GM23338 (cell line): ENCODE measurements at regions not wholly inside any gene's neighbourhood (a gene's known extent, or its start where the extent isn't known, plus 50 kb on each side); places are given as distances from the start of the nearest gene placed in this dataset.

Experiments
- ATAC-seq: fragments of 200-7000 bp; cut with Tn5 transposase; 3 replicates; pipeline ENCODE4 v1.9.1; 2020
- DNase-seq: peaks from one replicate; pipeline ENCODE4 v3.0.0-alpha.2; 2015; ENCODE audit warnings: low spot score
- H2AFZ ChIP-seq: fragments of 200-600 bp; sonication (generic); 2 replicates; pipeline ENCODE4 v1.8.0; 2016; ENCODE audit warnings: antibody characterized with exemption, mild to moderate bottlenecking, moderate library complexity
- H3F3A ChIP-seq: fragments of 200-600 bp; sonication (generic); replicated peaks from 2 replicates; pipeline ENCODE4 v1.8.0; 2017; ENCODE audit warnings: antibody characterized with exemption, mixed run types, low read depth
- H3K27ac ChIP-seq: fragments of 200-600 bp; sonication (generic); 2 replicates; pipeline ENCODE4 v1.6.1; 2016; ENCODE audit warnings: low read depth
- H3K27me3 ChIP-seq: fragments of 200-600 bp; sonication (generic); 2 replicates; pipeline ENCODE4 v1.8.0; 2016; ENCODE audit warnings: mild to moderate bottlenecking, mixed run types, moderate library complexity; ENCODE audit not compliant: insufficient read depth
- H3K36me3 ChIP-seq: fragments of 200-600 bp; sonication (generic); 2 replicates; pipeline ENCODE4 v1.8.0; 2016; ENCODE audit warnings: mild to moderate bottlenecking; ENCODE audit not compliant: insufficient read depth
- H3K4me1 ChIP-seq: fragments of 200-600 bp; sonication (generic); 2 replicates; pipeline ENCODE4 v1.8.0; 2016; ENCODE audit warnings: mild to moderate bottlenecking, moderate library complexity; ENCODE audit not compliant: insufficient read depth
- H3K4me2 ChIP-seq: fragments of 200-600 bp; sonication (generic); 2 replicates; pipeline ENCODE4 v1.7.1; 2017; ENCODE audit warnings: mixed run types
- H3K4me3 ChIP-seq: fragments of 200-600 bp; sonication (generic); 2 replicates; pipeline ENCODE4 v1.6.1; 2016; ENCODE audit warnings: mixed run types
- H3K79me2 ChIP-seq: fragments of 200-600 bp; sonication (generic); replicated peaks from 2 replicates; pipeline ENCODE4 v1.8.0; 2017; ENCODE audit warnings: mild to moderate bottlenecking; ENCODE audit not compliant: insufficient read depth
- H3K9me2 ChIP-seq: fragments of 200-600 bp; sonication (generic); 2 replicates; pipeline ENCODE4 v1.8.0; 2017; ENCODE audit not compliant: insufficient read depth
- H4K20me1 ChIP-seq: fragments of 200-600 bp; sonication (generic); replicated peaks from 2 replicates; pipeline ENCODE4 v1.8.0; 2017; ENCODE audit warnings: mild to moderate bottlenecking; ENCODE audit not compliant: insufficient read depth
- H3K27ac Mint-ChIP-seq: 2 replicates; pipeline ENCODE4 v1.8.0; 2020; ENCODE audit warnings: inconsistent platforms, mild to moderate bottlenecking, moderate library complexity, mixed read lengths
- H3K27me3 Mint-ChIP-seq: 3 replicates; pipeline ENCODE4 v1.8.0; 2022; ENCODE audit warnings: low read depth, mild to moderate bottlenecking, moderate library complexity, mixed read lengths, inconsistent platforms; ENCODE audit not compliant: insufficient read depth, poor library complexity
- H3K36me3 Mint-ChIP-seq: 3 replicates; pipeline ENCODE4 v1.8.0; 2021; ENCODE audit warnings: low read depth, mild to moderate bottlenecking, inconsistent platforms, moderate library complexity, mixed read lengths
- H3K4me1 Mint-ChIP-seq: 3 replicates; pipeline ENCODE4 v1.8.0; 2020; ENCODE audit warnings: mild to moderate bottlenecking, inconsistent platforms, mixed read lengths
- H3K4me3 Mint-ChIP-seq: 3 replicates; pipeline ENCODE4 v1.8.0; 2021; ENCODE audit warnings: moderate library complexity, mild to moderate bottlenecking, inconsistent platforms, mixed read lengths
- H3K9me3 Mint-ChIP-seq: 3 replicates; pipeline ENCODE4 v1.8.0; 2020; ENCODE audit warnings: moderate library complexity, mild to moderate bottlenecking, inconsistent platforms, mixed read lengths
- CREB1 ChIP-seq: fragments of 250-450 bp; sonication (Bioruptor Pico); IDR thresholded peaks from 2 replicates; pipeline ENCODE4 v1.5.0; 2020; ENCODE audit warnings: low read depth, mild to moderate bottlenecking, moderate library complexity
- CTCF ChIP-seq, 2 experiments: fragments of 200-600 bp in 1 of 2; sonication (generic) in 1 of 2; conservative IDR thresholded peaks; 2 replicates each; pipeline versions ENCODE4 v1.5.1 to v1.6.1; 2016 to 2017; ENCODE audit warnings: antibody characterized with exemption in 2 of 2, low read depth in 2 of 2, mild to moderate bottlenecking in 2 of 2, moderate library complexity in 1 of 2
- ETS1 ChIP-seq: IDR thresholded peaks from 2 replicates; pipeline ENCODE4 v1.6.1; 2016; ENCODE audit warnings: antibody characterized with exemption
- EZH2 ChIP-seq: fragments of 200-600 bp; sonication (generic); IDR thresholded peaks from one replicate; pipeline ENCODE4 v1.8.0; 2017; ENCODE audit warnings: antibody characterized with exemption, mild to moderate bottlenecking, low read depth; ENCODE audit not compliant: unreplicated experiment
- EZH2phosphoT487 ChIP-seq: fragments of 200-600 bp; sonication (generic); IDR thresholded peaks from one replicate; pipeline ENCODE4 v1.8.1; 2018; ENCODE audit warnings: antibody characterized with exemption; ENCODE audit not compliant: unreplicated experiment
- JUNB ChIP-seq: IDR thresholded peaks from one replicate; pipeline ENCODE4 v1.6.1; 2016; ENCODE audit warnings: antibody characterized with exemption; ENCODE audit not compliant: unreplicated experiment
- NANOG ChIP-seq: IDR thresholded peaks from 2 replicates; pipeline ENCODE4 v1.6.1; 2016; ENCODE audit warnings: antibody characterized with exemption, borderline replicate concordance
- POLR2AphosphoS5 ChIP-seq: IDR thresholded peaks from 2 replicates; pipeline ENCODE4 v1.6.1; 2016; ENCODE audit warnings: antibody characterized with exemption, low read depth
- REST ChIP-seq: IDR thresholded peaks from one replicate; pipeline ENCODE4 v1.6.1; 2018; ENCODE audit warnings: antibody characterized with exemption; ENCODE audit not compliant: unreplicated experiment
- STAT1 ChIP-seq: IDR thresholded peaks from one replicate; pipeline ENCODE4 v1.6.1; 2016; ENCODE audit warnings: antibody characterized with exemption; ENCODE audit not compliant: unreplicated experiment
- ZNF114 ChIP-seq: fragments of 250-450 bp; sonication (Bioruptor Pico); IDR thresholded peaks from 2 replicates; pipeline ENCODE4 v1.5.0; 2020; ENCODE audit warnings: mild to moderate bottlenecking, moderate library complexity
- ZNF331 ChIP-seq: fragments of 250-450 bp; sonication (Bioruptor Pico); IDR thresholded peaks from 2 replicates; pipeline ENCODE4 v1.5.0; 2020; ENCODE audit warnings: low read depth, mild to moderate bottlenecking, moderate library complexity
- ZNF462 ChIP-seq: fragments of 250-450 bp; sonication (Bioruptor Pico); IDR thresholded peaks from 2 replicates; pipeline ENCODE4 v1.5.0; 2020; ENCODE audit warnings: mild to moderate bottlenecking, moderate library complexity

- Histone ChIP-seq H3K27me3 (no peaks in the 10 kb centered on the region), H3K36me3 (no peaks in the 10 kb centered on the region; the same call in 1 of the 2 replicates), H4K20me1 (no peaks in the 10 kb centered on the region), H3K79me2 (no peaks in the 10 kb centered on the region), H3F3A (no peaks in the 10 kb centered on the region), H3K27ac (no peak overlapping the region), H3K4me1 (peaks cover 13% of the 10 kb centered on the region), H3K4me3 (no peak overlapping the region), H3K4me2 (0 out of 2 replicates have a peak overlapping the region, but pooled peaks have one; percentile 6), H3K9me2 (peaks cover 5% of the 10 kb centered on the region), H2AFZ (no peak overlapping the region)
- peaks cover 9% of the 10 kb centered on the region; the same call in 2 of the 3 replicates for H3K4me1 Mint-ChIP-seq
- peaks cover 4% of the 10 kb centered on the region for H3K27me3 Mint-ChIP-seq
- DNase-seq (no peak), ATAC-seq (no peak)
- H3K36me3 Mint-ChIP-seq = no peaks in the 10 kb centered on the region; the same call in 2 of the 3 replicates
- TF ChIP-seq ETS1 = no peak
- no peak for TF ChIP-seq ZNF331
- TF ChIP-seq JUNB = no peak
- no peak for TF ChIP-seq NANOG
- no peak for TF ChIP-seq ZNF462 (CRISPR knock-in tag)
- no peak for TF ChIP-seq REST
- TF ChIP-seq EZH2 = no peak
- no peak for TF ChIP-seq EZH2phosphoT487
- no peak for TF ChIP-seq CREB1 (CRISPR knock-in tag)
- TF ChIP-seq CTCF (conservative IDR thresholded peaks at IDR 0.05; ENCODE audit: low read depth in 2 of 2) = no peak
- TF ChIP-seq POLR2AphosphoS5 = no peak
- no peak for TF ChIP-seq ZNF114 (CRISPR knock-in tag)
- no peak for TF ChIP-seq STAT1
- no peak overlapping the region for H3K27ac Mint-ChIP-seq
- H3K4me3 Mint-ChIP-seq = no peak overlapping the region
- peaks cover 2% of the 10 kb centered on the region; the same call in 1 of the 3 replicates for H3K9me3 Mint-ChIP-seq
Measured at GRCh38 chr4:38581426-38582106, 82.4 kb upstream of the KLF3 start.
